Liver (tissue), 8 donors: ENCODE measurements at regions not wholly inside any gene's neighbourhood (a gene's known extent, or its start where the extent isn't known, plus 50 kb on each side); places are given as distances from the start of the nearest gene placed in this dataset.
"Not testable (repeated sequence)": the region's sequence is repeated elsewhere in the genome, so short reads cannot be mapped to it uniquely, and the experiment has no call there.

ENCODE experiments used
- DNase-seq: peaks from one replicate; pipeline ENCODE4 v3.0.0-alpha.2; 2017; ENCODE audit warnings: low spot score
- H3K27ac ChIP-seq, 2 donors: one replicate each; pipeline ENCODE4 v1.7.0; 2013; ENCODE audit warnings: inconsistent platforms in 2 of 2, low read length in 2 of 2, control low read depth in 1 of 2, low read depth in 1 of 2, mild to moderate bottlenecking in 1 of 2
- H3K27me3 ChIP-seq, 4 donors: one replicate each; pipeline versions ENCODE4 v1.6.1 to v1.7.0; 2013; ENCODE audit warnings: low read length in 3 of 4, inconsistent platforms in 1 of 4, mild to moderate bottlenecking in 1 of 4, moderate library complexity in 1 of 4; ENCODE audit not compliant: control insufficient read depth in 4 of 4, insufficient read depth in 4 of 4
- H3K36me3 ChIP-seq, 4 donors: one replicate each; pipeline versions ENCODE4 v1.6.1 to v1.7.0; 2013; ENCODE audit warnings: low read length in 3 of 4, mild to moderate bottlenecking in 3 of 4, low read depth in 1 of 4, moderate library complexity in 1 of 4; ENCODE audit not compliant: control insufficient read depth in 4 of 4, insufficient read depth in 3 of 4
- H3K4me1 ChIP-seq, 4 donors: one replicate each; pipeline versions ENCODE4 v1.6.1 to v1.7.0; 2013; ENCODE audit warnings: low read length in 3 of 4, mild to moderate bottlenecking in 3 of 4, moderate library complexity in 1 of 4; ENCODE audit not compliant: control insufficient read depth in 4 of 4, insufficient read depth in 4 of 4
- H3K4me3 ChIP-seq, 3 donors: one replicate each; pipeline versions ENCODE4 v1.6.1 to v1.7.0; 2013; ENCODE audit warnings: low read length in 3 of 3, control low read depth in 1 of 3, low read depth in 1 of 3, mild to moderate bottlenecking in 1 of 3
- H3K9ac ChIP-seq, 2 donors: one replicate each; pipeline ENCODE4 v1.7.0; 2013; ENCODE audit warnings: low read length in 2 of 2, mild to moderate bottlenecking in 2 of 2, moderate library complexity in 2 of 2, control low read depth in 1 of 2, low read depth in 1 of 2
- H3K9me3 ChIP-seq, 4 donors: one replicate each; pipeline versions ENCODE4 v1.6.1 to v1.7.0; 2013; ENCODE audit warnings: low read length in 3 of 4; ENCODE audit not compliant: control insufficient read depth in 4 of 4
- CTCF ChIP-seq: fragments of 150-350 bp; IDR thresholded peaks from 2 replicates; pipeline ENCODE4 v1.5.1; 2017; ENCODE audit warnings: improper control_type of control experiment, low read depth, low read length; ENCODE audit not compliant: missing input control
- EGR1 ChIP-seq, 2 donors: IDR thresholded peaks; 2 replicates each; pipeline ENCODE4 v1.6.1; 2016 to 2018; ENCODE audit warnings: antibody characterized with exemption in 2 of 2, low read depth in 2 of 2
- FOXA1 ChIP-seq: IDR thresholded peaks from 2 replicates; pipeline ENCODE4 v1.6.1; 2016; ENCODE audit warnings: antibody characterized with exemption
- FOXA2 ChIP-seq: IDR thresholded peaks from 2 replicates; pipeline ENCODE4 v1.6.1; 2016; ENCODE audit warnings: antibody characterized with exemption
- GABPA ChIP-seq, 2 donors: IDR thresholded peaks in 1 of 2; conservative IDR thresholded peaks in 1 of 2; 2 replicates each; pipeline ENCODE4 v1.6.1; 2016; ENCODE audit warnings: antibody characterized with exemption in 2 of 2, mild to moderate bottlenecking in 1 of 2, moderate library complexity in 1 of 2
- HNF4A ChIP-seq, 2 donors: conservative IDR thresholded peaks; 2 replicates each; pipeline ENCODE4 v1.6.1; 2016; ENCODE audit warnings: antibody characterized with exemption in 2 of 2, mild to moderate bottlenecking in 2 of 2
- HNF4G ChIP-seq: IDR thresholded peaks from 2 replicates; pipeline ENCODE4 v1.6.1; 2016; ENCODE audit warnings: antibody characterized with exemption
- JUND ChIP-seq, 2 donors: IDR thresholded peaks; 2 replicates each; pipeline ENCODE4 v1.6.1; 2016; ENCODE audit warnings: antibody characterized with exemption in 2 of 2
- NR2F2 ChIP-seq: IDR thresholded peaks from 2 replicates; pipeline ENCODE4 v1.6.1; 2016; ENCODE audit warnings: antibody characterized with exemption
- RAD21 ChIP-seq, 2 donors: IDR thresholded peaks; 2 replicates each; pipeline ENCODE4 v1.6.1; 2016; ENCODE audit warnings: antibody characterized with exemption in 2 of 2, mild to moderate bottlenecking in 2 of 2
- RXRA ChIP-seq, 2 donors: IDR thresholded peaks; 2 replicates each; pipeline ENCODE4 v1.6.1; 2017 to 2018; ENCODE audit warnings: antibody characterized with exemption in 2 of 2, mild to moderate bottlenecking in 1 of 2
- SP1 ChIP-seq: IDR thresholded peaks from 2 replicates; pipeline ENCODE4 v1.6.1; 2018; ENCODE audit warnings: antibody characterized with exemption, mild to moderate bottlenecking
- TAF1 ChIP-seq: conservative IDR thresholded peaks from 2 replicates; pipeline ENCODE4 v1.6.1; 2016; ENCODE audit warnings: antibody characterized with exemption, mild to moderate bottlenecking
- YY1 ChIP-seq: IDR thresholded peaks from 2 replicates; pipeline ENCODE4 v1.6.1; 2016; ENCODE audit warnings: antibody characterized with exemption, mild to moderate bottlenecking
- WGBS: extraction: QIAGEN DNeasy Blood & Tissue Kit; methylation state at CpG from one replicate; pipeline ENCODE4 v1.1.7; 2013; 5-methylcytosine and 5-hydroxymethylcytosine counted together
- TF ChIP-seq, protein P1 (sequence below): IDR thresholded peaks from 2 replicates; pipeline ENCODE4 v1.6.1; 2016; ENCODE audit warnings: antibody characterized with exemption, mild to moderate bottlenecking
- TF ChIP-seq, protein P2 (sequence below): IDR thresholded peaks from 2 replicates; pipeline ENCODE4 v1.6.1; 2016; ENCODE audit warnings: antibody characterized with exemption
- TF ChIP-seq, protein P3 (sequence below): IDR thresholded peaks from 2 replicates; pipeline ENCODE4 v1.6.1; 2016; ENCODE audit warnings: antibody characterized with exemption
- TF ChIP-seq, protein P4 (sequence below): IDR thresholded peaks from 2 replicates; pipeline ENCODE4 v1.6.1; 2016; ENCODE audit warnings: antibody characterized with exemption
- donor health status: healthy.
- donor health status: healthy.
- donor health status: healthy.
- donor health status: healthy.
- donor health status: healthy.

GRCh38 chr13:50626101-50626547, 217.4 kb downstream of the DLEU7 start:
- Histone ChIP-seq H3K27ac (no peak overlapping the region), H3K9ac (no peak overlapping the region), H3K36me3 (no peaks in the 10 kb centered on the region), H3K4me3 (no peak overlapping the region), H3K4me1 (no peaks in the 10 kb centered on the region), H3K9me3 (no peaks in the 10 kb centered on the region), H3K27me3 (no peaks in the 10 kb centered on the region)
- 88% methylated on average over 3 of the region's 3 CpGs for WGBS
- no peak for DNase-seq
- TF ChIP-seq, protein P1, sequence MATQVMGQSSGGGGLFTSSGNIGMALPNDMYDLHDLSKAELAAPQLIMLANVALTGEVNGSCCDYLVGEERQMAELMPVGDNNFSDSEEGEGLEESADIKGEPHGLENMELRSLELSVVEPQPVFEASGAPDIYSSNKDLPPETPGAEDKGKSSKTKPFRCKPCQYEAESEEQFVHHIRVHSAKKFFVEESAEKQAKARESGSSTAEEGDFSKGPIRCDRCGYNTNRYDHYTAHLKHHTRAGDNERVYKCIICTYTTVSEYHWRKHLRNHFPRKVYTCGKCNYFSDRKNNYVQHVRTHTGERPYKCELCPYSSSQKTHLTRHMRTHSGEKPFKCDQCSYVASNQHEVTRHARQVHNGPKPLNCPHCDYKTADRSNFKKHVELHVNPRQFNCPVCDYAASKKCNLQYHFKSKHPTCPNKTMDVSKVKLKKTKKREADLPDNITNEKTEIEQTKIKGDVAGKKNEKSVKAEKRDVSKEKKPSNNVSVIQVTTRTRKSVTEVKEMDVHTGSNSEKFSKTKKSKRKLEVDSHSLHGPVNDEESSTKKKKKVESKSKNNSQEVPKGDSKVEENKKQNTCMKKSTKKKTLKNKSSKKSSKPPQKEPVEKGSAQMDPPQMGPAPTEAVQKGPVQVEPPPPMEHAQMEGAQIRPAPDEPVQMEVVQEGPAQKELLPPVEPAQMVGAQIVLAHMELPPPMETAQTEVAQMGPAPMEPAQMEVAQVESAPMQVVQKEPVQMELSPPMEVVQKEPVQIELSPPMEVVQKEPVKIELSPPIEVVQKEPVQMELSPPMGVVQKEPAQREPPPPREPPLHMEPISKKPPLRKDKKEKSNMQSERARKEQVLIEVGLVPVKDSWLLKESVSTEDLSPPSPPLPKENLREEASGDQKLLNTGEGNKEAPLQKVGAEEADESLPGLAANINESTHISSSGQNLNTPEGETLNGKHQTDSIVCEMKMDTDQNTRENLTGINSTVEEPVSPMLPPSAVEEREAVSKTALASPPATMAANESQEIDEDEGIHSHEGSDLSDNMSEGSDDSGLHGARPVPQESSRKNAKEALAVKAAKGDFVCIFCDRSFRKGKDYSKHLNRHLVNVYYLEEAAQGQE, result no peak
- no peak for TF ChIP-seq FOXA1
- no peak for TF ChIP-seq HNF4G
- TF ChIP-seq FOXA2, result no peak
- no peak for TF ChIP-seq HNF4A (conservative IDR thresholded peaks at IDR 0.05)

- no peak overlapping the region for H3K27ac ChIP-seq
- no peaks in the 10 kb centered on the region for H3K9me3 ChIP-seq
- no peaks in the 10 kb centered on the region for H3K27me3 ChIP-seq
- TF ChIP-seq GABPA (IDR thresholded peaks at IDR 0.05 in 1 of 2, conservative IDR thresholded peaks at IDR 0.05 in 1 of 2) (no peak), CTCF (no peak), FOXA2 (no peak), FOXA1 (no peak), YY1 (no peak), TAF1 (no peak), EGR1 (IDR thresholded peaks at IDR 0.05; ENCODE audit: low read depth in 2 of 2) (no peak), RAD21 (IDR thresholded peaks at IDR 0.05) (no peak), HNF4A (conservative IDR thresholded peaks at IDR 0.05) (no peak), JUND (IDR thresholded peaks at IDR 0.05) (no peak), RXRA (IDR thresholded peaks at IDR 0.05) (no peak), NR2F2 (no peak), SP1 (no peak), HNF4G (no peak)
- TF ChIP-seq, protein P2, sequence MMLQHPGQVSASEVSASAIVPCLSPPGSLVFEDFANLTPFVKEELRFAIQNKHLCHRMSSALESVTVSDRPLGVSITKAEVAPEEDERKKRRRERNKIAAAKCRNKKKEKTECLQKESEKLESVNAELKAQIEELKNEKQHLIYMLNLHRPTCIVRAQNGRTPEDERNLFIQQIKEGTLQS, result no peak
- TF ChIP-seq, protein P3, sequence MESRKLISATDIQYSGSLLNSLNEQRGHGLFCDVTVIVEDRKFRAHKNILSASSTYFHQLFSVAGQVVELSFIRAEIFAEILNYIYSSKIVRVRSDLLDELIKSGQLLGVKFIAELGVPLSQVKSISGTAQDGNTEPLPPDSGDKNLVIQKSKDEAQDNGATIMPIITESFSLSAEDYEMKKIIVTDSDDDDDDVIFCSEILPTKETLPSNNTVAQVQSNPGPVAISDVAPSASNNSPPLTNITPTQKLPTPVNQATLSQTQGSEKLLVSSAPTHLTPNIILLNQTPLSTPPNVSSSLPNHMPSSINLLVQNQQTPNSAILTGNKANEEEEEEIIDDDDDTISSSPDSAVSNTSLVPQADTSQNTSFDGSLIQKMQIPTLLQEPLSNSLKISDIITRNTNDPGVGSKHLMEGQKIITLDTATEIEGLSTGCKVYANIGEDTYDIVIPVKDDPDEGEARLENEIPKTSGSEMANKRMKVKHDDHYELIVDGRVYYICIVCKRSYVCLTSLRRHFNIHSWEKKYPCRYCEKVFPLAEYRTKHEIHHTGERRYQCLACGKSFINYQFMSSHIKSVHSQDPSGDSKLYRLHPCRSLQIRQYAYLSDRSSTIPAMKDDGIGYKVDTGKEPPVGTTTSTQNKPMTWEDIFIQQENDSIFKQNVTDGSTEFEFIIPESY, result no peak
- TF ChIP-seq, protein P1, result no peak
- TF ChIP-seq, protein P4, sequence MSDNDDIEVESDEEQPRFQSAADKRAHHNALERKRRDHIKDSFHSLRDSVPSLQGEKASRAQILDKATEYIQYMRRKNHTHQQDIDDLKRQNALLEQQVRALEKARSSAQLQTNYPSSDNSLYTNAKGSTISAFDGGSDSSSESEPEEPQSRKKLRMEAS, result no peak
- no peak overlapping the region for H3K4me3 ChIP-seq
- no peak overlapping the region for H3K9ac ChIP-seq
- H3K36me3 ChIP-seq, result no peaks in the 10 kb centered on the region
- DNase-seq, result no peak
- no peaks in the 10 kb centered on the region for H3K4me1 ChIP-seq
- WGBS, result 81% methylated on average over 1 of the region's 1 CpG
Measured at GRCh38 chr13:50627111-50627510, 216.4 kb downstream of the DLEU7 start.

DNA sequence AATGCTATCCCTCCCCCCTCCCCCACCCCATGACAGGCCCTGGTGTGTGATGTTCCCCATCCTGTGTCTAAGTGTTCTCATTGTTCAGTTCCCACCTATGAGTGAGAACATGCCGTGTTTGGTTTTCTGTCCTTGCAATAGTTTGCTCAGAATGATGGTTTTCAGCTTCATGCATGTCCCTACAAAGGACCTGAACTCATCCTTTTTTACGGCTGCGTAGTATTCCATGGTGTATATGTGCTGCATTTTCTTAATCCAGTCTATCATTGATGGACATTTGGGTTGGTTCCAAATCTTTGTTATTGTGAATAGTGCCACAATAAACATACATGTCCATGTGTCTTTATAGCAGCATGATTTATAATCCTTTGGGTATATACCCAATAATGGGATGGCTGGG, 215.0 kb downstream of the DLEU7 start:
- H3K27me3 ChIP-seq, H3K36me3 ChIP-seq, H3K27ac ChIP-seq, H3K4me1 ChIP-seq, H3K9me3 ChIP-seq, H3K4me3 ChIP-seq, H3K9ac ChIP-seq, DNase-seq: not testable (repeated sequence)
- 93% methylated on average over 3 of the region's 3 CpGs for WGBS
